HG02623 (cell line): ENCODE measurements at regions not wholly inside any gene's neighbourhood (a gene's known extent, or its start where the extent isn't known, plus 50 kb on each side); places are given as distances from the start of the nearest gene placed in this dataset.

Source experiments
- ATAC-seq: cut with Tn5 transposase; IDR thresholded peaks from one replicate; pipeline ENCODE4 v1.9.1; 2021; ENCODE audit warnings: moderate library complexity; ENCODE audit not compliant: unreplicated experiment

DNA sequence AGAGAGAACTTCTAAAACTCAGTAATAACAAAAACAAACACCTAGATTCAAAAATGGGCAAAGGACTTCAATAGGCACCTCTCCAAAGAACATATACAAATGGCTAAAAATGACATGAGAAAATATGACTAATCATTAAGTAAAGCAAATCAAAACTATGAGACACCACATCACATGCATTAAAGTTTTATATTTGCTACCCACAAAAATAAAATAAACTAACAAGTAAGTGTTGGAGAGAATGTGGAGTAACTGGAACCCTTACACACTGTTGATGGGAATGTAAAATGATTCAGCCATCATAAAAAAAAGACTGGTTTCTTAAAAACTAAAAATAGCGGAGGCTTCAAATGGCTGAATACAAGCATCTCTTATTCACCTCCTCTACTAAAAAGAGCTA, 262.1 kb upstream of the PKN2 start:
- ATAC-seq, result no peak

DNA sequence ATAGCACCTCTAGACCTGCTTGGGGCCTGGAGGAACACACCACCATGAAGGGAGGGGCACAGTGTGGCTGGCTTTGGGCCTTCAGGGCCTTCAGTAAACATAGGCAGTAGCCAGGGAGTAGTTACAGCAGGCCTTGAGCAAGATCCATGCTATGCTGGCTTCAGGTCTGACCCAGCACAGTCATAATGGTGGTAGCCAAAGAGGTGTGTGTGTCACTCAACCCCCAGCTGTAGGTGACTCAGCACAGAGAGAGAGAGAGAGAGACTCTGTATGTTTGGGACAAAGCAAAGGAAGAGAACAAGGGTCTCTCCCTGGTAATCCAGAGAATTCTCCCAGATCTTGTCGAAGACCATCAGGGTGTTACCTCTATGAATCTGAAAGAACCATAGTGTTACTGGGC, 250.5 kb upstream of the PKN2 start:
- ATAC-seq, result no peak

DNA sequence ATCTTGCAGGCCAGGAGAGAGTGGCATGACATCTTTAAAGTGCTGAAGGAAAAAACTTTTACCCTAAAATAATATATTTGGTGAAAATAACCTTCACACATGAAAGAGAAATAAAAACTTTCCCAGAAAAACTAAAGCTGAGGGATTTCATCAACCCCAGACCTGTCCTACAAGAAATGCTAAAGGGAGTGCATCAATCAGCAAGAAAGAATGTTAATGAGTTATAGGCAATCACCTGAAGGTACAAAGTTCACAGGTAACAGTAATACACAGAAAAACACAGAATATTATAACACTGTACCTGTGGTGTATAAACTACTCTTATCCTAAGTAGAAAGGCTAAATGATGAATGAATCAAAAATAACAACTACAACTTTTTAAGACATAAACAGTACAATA, 249.2 kb upstream of the PKN2 start:
- no peak for ATAC-seq

DNA sequence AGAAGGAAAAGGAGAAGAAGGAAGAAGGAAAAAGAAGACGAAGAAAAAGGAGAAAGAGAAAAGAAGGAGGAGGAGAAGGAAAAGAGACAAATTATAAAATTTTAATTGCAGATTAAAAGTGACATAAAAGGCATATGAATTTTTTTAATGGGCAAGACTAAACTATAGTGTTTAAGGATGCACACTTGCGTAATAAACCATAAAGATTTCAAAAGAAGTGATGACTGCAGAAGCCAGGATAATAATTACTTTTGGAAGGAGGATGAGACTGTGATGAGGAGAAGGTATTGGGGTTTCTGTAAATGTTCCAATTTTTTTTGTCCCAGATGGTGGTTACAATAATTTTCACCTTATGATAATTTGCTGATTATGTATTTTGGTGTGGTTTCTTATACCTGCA, 243.1 kb upstream of the PKN2 start:
- ATAC-seq, result no peak

DNA sequence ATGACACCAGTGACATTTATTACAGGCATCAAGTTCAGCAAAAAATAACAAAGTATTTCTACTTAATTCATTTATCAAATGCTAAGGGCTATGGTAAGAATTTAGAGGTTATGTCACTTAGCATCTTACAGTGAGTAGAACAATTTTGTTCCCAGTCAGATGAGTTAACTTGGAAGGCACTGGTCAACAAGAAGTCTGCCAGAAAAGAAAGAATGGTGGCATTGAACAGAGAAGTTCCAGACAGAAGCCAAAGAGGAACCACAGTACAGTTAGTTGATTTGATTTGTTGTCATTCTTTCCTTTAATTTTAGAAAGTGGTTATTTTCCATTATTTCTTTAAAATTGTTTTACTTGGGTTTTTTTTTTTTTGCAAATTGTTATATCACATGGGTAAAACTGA, 232.2 kb upstream of the PKN2 start:
- no peak for ATAC-seq

DNA sequence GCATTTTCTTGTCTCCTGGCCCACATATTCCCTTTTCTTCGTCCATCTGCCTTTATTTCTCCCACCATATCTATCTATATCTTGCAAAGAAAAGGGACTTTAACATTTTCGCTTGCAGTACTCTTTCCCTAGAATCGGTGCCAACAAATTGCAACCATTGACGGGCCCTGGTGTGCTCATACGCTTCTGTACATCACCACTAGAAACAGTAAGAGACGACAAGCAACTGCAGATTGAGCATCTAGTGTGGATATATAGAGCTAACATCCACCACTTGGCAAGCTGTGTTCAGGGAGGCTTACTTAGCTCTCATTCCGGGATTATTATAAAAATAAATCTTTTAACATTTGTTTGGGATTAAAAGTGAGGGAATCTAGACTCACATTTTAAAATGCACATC, 230.8 kb upstream of the PKN2 start:
- no peak for ATAC-seq

DNA sequence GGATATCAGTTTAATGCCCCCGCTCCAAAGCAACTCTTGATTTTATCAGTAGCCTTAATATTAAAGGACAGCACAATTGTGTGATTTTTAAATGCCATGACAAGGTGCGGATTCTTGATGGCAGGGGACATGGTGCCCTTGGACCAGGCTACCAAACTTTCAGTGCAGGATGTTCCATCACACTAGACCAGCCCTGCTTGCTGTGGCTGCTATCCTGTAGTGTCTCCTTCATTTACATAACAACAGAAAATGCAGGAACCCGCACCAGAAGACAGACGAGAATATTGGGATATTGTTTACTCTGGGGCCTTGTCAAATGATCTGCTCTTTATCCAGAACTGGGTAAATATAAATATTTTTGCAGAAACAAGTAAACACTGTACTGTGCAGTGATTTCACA, 229.3 kb upstream of the PKN2 start:
- ATAC-seq, result no peak

DNA sequence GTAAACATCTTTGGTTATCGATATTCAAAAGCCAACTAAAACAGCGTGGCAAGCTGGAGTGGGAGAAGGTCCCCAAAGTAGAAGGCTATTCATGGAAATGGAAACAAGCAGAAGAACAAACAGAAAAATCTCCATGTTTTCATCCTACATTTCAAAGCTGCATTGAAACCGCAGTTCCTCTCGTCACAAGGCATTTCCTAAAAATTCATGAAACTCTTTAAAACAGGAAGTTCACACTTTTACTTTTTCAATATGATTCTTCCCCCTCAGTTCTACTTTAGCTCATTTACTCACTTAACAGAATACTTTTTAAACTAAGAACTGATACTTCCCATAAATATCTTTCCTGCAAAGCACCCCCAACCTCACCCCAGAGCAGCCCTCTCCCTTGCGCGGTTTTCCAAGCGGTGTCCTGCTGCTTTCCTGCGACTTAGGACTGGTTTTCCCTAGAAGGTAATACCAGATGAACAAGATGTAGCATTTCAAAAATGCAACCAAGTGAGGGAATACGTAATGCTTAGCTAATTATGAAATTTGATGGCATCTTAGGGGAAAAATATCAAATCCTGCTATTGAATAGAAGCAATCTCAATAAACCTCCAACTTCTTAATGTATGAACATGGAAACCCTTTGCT, 228.3 kb upstream of the PKN2 start:
- no peak for ATAC-seq

DNA sequence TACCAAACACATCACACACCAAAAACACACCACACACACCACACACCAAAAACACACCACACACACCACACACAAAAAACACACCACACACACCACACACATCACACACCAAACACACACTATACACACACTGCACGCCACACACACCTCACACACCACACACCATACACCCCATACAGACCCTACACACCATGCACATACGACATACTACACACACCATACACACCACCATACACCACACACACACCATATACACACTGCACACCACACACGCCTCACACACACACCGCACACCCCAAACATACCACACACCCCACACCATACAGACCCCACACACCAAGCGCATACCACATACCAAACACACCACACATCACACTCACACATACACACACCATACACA, 226.9 kb upstream of the PKN2 start:
- no peak for ATAC-seq

DNA sequence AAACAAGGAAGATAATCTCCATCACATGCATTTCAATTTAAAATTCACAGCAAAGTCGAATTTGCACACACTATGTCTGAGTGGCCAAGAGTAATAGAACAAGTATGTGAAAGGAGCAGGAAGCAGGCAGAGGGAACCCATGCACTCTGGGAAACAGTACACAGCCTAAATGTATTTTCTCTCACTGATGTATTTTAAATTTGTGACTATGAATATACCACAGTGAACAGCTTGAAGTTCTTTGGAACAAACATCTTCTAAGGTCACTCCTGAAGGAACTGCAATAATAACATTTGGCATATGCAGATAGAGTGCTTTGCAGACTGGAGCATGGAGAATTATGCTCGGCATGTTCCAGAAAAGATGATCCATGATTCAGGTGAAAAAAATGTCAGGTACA, 223.1 kb upstream of the PKN2 start:
- ATAC-seq, result no peak

DNA sequence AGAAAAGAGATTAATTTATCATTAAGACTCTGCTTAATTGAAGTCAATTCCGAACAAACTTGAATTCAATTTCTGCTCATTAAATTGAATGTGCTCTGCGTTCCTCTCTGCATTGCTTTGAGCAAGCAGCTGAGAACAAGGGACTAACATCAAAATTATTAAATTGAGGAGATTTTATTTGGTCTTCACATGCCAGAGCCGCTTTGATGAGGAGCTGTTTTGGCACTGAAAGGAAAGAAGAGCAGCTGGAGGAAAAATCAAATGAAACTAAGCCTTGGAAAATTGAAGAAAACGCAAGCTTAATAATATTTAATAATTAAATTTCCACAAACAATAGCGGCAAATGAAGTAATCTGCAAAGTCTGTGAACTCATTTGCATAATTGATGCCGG, 222.0 kb upstream of the PKN2 start:
- ATAC-seq, result no peak

DNA sequence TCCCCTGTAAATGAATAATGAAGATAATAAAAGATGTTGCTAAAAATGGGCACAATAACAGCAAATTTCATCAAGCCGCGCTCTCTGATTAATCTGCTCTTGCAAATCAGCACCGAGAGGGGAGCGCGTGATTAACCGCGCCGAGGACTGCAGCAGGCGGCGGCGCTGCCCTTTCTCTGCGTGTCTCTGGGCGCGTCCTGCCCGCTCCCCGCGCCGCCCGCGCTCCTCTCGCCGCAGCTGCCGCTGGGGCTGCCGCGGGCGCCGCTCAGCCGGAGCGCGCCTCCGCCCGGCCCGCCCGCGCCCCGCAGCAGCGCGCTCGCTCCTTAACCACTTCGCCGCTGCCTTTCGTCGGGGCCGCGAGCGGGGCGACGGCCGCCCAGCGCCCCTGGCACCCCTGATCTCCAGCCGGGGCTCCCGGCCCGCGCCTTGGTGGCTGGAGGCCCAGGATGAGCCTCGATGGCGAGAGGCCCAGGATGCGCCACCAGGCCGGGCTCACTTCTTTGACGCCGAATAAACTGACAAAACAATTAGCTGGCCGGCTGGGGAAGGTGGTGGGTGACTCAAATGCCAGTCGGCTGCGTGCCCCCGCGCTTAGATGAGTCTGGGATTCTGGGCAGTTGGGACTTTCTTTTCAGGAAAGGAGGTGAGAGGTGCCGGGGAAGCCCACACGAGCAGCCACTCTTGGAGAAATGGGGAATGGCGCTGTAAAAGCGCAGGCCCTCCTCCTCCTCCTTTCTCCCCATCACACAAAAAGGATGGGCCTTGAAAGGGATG, 221.4 kb upstream of the PKN2 start:
- ATAC-seq, result no peak

DNA sequence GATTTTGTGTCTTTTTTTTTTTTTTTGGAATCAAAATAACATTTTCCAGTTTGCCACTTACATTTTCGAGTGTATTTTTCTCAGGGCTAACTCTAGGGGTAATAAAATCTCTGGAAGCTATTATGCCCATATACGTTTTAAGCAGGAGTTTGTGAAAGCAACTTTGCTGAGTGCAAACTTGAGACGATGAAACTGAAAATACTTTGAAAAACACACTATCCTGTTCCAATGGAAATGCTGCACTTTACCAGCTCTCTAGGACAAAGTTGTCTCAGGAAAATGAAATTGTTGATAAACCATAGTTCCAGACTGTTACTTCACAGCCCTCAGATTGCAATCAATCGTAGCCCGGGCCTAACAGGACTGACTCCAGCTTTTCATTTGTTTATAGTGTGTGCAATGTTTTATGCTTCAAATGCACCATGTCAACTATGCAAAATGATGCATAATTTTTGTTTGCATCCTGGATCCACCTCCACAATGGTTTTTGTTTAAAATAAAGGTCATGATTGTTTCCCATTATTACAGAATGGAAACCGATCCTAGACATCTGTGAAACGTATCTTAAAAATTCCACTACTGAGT, 220.6 kb upstream of the PKN2 start:
- no peak for ATAC-seq

DNA sequence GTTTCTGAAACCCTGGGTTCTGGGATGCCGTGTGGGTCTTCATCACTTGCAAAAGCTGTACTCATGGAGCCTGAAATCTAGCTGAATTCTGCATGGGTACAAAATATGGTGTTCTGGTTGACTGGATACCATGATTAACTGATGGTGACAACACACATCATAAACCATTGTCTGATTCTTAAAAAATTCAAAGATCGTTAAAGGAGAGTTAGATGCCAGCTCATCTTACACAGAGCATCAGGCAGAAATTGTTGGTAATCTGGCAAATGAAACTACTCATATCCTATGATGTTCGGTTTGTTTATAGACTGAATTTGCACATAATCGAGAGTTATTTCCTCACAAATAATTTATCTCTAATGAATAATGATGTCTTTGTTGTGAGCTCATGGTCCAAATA, 218.1 kb upstream of the PKN2 start:
- no peak for ATAC-seq

DNA sequence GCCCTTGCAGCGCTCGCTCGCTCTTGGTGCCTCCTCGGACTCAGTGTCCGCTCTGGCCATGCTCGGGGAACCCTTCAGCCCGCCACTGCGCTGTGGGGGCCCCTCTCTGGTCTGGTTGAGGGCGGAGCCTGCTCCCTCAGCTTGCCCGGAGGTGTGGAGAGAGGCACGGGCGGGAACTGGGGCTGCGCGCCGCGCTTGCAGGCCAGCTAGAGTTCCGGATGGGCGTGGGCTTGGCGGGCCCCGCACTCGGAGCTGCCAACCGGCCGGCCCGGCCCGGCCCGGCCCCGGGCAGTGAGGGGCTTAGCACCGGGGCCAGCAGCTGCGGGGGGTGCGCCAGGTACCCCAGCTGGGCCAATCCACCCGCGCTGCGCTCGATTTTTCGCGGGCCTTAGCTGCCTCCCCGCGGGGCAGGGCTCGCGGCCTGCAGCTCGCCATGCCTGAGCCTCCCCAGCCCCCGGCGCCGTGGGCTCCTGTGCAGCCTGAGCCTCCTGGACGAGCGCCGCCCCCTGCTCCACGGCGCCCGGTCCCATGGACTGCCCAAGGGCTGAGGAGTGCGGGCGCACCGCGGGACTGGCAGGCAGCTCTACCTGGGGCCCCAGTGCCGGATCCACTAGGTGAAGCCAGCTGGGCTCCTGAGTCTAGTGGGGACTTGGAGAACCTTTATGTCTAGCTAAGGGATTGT, 217.0 kb upstream of the PKN2 start:
- ATAC-seq, result no peak

DNA sequence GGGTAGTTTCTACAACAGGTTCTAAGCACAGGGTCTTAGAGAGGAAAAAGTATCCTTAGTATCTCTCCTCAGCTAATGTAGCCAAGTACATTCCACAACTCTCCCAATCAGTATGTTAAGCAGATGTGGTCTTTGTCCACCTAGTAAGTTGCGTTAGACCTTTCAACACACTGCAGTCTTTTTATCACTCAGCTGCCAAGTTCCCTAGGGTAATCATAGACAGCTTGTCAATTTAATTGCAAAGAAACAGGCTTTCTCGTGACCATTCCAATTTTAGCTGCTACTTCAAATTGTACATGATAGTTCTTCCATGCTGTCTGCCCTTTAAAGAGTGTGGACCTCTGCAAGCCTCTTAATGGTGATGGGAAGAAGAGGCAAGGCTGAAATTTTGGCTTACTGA, 211.8 kb upstream of the PKN2 start:
- no peak for ATAC-seq

DNA sequence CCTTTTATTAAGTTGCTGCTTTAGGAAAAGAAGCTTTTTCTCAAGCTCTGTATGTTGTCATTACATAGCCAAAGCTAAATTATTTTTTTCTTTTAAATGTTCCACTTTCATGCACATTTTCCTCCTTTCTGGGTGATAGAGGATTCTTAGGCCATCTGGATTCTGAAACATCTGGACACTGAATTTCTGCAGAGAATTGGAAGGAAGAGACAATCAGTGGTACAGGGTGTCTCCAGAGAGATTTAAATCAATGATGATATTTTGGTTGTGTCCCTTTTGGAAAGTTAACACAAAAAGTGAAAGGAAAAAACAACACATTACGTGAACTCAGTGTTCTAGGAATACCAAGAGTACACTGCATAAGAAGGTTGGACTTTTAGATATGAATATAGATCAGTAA, 211.4 kb upstream of the PKN2 start:
- ATAC-seq, result no peak

DNA sequence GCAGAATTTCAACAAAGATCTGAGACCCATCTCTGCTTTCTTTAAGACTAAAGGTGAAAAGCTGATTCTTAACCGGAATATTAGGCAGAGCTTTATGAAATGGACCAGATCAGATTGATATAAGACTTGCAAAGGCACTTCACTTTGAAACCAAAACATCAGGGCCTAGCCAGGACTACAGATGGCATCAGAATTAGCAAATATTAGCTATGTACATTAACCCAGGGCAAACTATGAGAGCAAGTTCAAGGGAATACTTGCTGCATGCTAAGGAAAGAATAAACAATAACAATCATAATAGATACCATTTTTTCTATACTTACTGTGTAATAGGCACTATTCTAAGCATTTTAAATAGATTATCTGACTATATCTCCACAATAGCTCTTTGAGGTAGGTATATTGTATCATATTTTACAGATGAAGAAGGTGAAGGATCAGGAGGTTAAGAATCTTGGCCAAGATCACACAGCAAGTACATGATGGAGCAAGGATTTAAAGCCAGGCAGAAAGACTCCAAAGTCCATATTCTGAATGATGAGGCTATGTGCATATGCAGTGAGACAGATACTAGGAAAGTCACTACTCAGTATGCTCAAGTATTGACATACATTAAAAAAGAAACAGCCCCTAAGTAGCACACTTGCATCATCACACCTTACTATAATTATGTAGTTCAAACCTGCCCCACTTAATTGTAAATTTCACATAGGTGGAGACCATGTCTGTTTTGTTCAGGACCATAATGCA, 209.3 kb upstream of the PKN2 start:
- no peak for ATAC-seq

DNA sequence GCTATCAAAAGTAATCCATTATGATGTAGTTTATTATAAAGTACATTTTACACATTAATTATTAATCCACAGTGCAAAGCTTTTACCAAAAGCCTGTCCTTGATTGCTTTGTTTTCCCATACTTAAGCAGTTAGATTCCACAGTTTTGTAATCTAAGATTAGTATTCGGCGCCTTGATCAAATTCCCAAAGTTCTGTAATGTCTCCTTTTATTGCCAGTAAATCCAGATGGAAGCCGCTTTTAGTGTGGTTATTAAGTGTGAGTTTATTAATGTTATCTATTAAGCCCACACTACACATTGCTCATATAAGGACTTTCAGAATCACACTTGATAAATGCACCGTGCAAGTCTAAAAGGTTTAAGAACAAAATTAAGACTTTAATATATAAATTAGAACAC, 199.2 kb upstream of the PKN2 start:
- no peak for ATAC-seq

DNA sequence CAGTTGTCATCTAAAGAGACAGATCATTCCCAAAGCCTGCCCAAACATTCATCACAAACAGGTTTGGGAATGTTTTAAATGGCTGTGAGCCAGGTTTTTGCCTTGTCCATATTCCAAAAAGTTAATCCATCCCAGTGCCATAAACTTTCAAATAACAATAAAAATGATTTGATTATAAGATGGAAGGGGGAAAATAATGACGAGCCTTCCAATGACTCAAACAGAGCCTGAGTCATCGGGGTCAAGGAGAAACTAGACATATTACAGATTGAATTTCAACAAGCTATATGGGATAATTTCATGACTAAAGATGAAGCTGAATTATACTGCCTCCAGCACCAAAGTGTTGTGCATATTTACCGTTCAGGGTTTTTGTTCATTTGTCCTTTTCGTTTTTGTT, 195.8 kb upstream of the PKN2 start:
- no peak for ATAC-seq

DNA sequence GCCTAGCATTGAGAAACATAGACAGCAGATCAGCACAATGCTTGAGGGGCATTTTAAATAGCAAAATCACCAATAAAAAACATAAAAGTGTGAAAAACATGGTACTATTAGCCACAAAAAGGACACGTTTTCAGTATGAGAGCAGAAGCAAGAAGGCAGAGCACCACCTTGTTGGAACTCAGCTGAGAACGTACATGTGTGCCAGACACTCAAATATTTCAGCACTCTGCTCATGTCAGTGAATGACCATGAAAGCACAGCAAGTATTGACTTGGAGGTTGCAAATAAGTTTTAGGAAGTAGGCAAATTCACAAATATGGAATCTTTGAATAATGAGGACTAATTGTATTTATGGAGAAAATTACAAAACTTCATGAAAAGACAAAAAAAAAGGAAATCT, 193.4 kb upstream of the PKN2 start:
- no peak for ATAC-seq
